PC-3 (cell line): ENCODE measurements at regions not wholly inside any gene's neighbourhood (a gene's known extent, or its start where the extent isn't known, plus 50 kb on each side); places are given as distances from the start of the nearest gene placed in this dataset.

Source experiments
- ATAC-seq: fragments of 200-7000 bp; cut with Tn5 transposase; 2 replicates; pipeline ENCODE4 v1.9.1; 2020; ENCODE audit warnings: mild to moderate bottlenecking, moderate library complexity
- BruUV-seq: library from RNA; stranded (reverse); fragments of 400-500 nt; replicated peaks from 2 replicates; lab custom pipeline; 2021; lab: Mats Ljungman, UMichigan
- CTCF ChIA-PET: fragments of 300-600 bp; sonication (Branson Sonifier 250); formaldehyde crosslinking; loops from one replicate; lab custom pipeline; 2022; ENCODE audit warnings: antibody characterized with exemption; lab: Charles Lee
- POLR2A ChIA-PET: fragments of 300-600 bp; sonication (Branson Sonifier 250); formaldehyde crosslinking; loops from one replicate; lab custom pipeline; 2022; ENCODE audit warnings: antibody characterized with exemption; ENCODE audit not compliant: unreplicated experiment; lab: Charles Lee
- DNase-seq: peaks from one replicate; pipeline ENCODE4 v3.0.0-alpha.2; 2015
- H2AFZ ChIP-seq: fragments of 300-600 bp; sonication (generic); 2 replicates; pipeline ENCODE4 v1.6.0; 2016; ENCODE audit warnings: antibody characterized with exemption, low read length
- H3F3A ChIP-seq: fragments of 300-600 bp; sonication (generic); one replicate; pipeline ENCODE4 v1.6.0; 2017; ENCODE audit warnings: antibody characterized with exemption, low read length, control low read depth, mild to moderate bottlenecking; ENCODE audit not compliant: unreplicated experiment
- H3K27ac ChIP-seq: fragments of 300-600 bp; sonication (generic); 2 replicates; pipeline ENCODE4 v1.5.1; 2016; ENCODE audit warnings: mild to moderate bottlenecking, low read length
- H3K27me3 ChIP-seq: fragments of 300-600 bp; sonication (generic); 2 replicates; pipeline ENCODE4 v1.6.1; 2016; ENCODE audit warnings: low read length, mixed read lengths
- H3K36me3 ChIP-seq: fragments of 300-600 bp; sonication (generic); 2 replicates; pipeline ENCODE4 v1.6.1; 2016; ENCODE audit warnings: low read depth, mixed run types, low read length, mixed read lengths
- H3K4me1 ChIP-seq: fragments of 300-600 bp; sonication (generic); 2 replicates; pipeline ENCODE4 v1.5.1; 2016; ENCODE audit warnings: low read length; ENCODE audit not compliant: insufficient read depth
- H3K4me2 ChIP-seq: fragments of 300-600 bp; sonication (generic); 2 replicates; pipeline ENCODE4 v1.6.0; 2016; ENCODE audit warnings: low read length
- H3K4me3 ChIP-seq: fragments of 300-600 bp; sonication (generic); 2 replicates; pipeline ENCODE4 v1.5.1; 2016; ENCODE audit warnings: mild to moderate bottlenecking, low read length, mixed read lengths
- H3K79me2 ChIP-seq: fragments of 300-600 bp; sonication (generic); 2 replicates; pipeline ENCODE4 v1.6.1; 2017; ENCODE audit warnings: low read length, mixed read lengths
- H3K9ac ChIP-seq: fragments of 300-600 bp; sonication (generic); 2 replicates; pipeline ENCODE4 v1.6.0; 2016; ENCODE audit warnings: mild to moderate bottlenecking, low read length
- H3K9me2 ChIP-seq: fragments of 300-600 bp; sonication (generic); replicated peaks from 2 replicates; pipeline ENCODE4 v1.6.1; 2016; ENCODE audit warnings: mixed run types, low read length, mixed read lengths
- H3K9me3 ChIP-seq: fragments of 300-600 bp; sonication (generic); 2 replicates; pipeline ENCODE4 v1.6.1; 2016; ENCODE audit warnings: low read length, mixed read lengths
- H4K20me1 ChIP-seq: fragments of 300-600 bp; sonication (generic); 2 replicates; pipeline ENCODE4 v1.6.1; 2016; ENCODE audit warnings: low read length, mixed read lengths
- CTCF ChIP-seq: fragments of 300-600 bp; sonication (generic); conservative IDR thresholded peaks from 2 replicates; pipeline ENCODE4 v1.5.1; 2017; ENCODE audit warnings: antibody characterized with exemption, low read depth, mild to moderate bottlenecking, low read length
- EZH2 ChIP-seq: fragments of 300-600 bp; sonication (generic); IDR thresholded peaks from one replicate; pipeline ENCODE4 v1.6.1; 2017; ENCODE audit warnings: antibody characterized with exemption, mild to moderate bottlenecking, low read length; ENCODE audit not compliant: unreplicated experiment
- EZH2phosphoT487 ChIP-seq: fragments of 300-600 bp; sonication (generic); IDR thresholded peaks from 2 replicates; pipeline ENCODE4 v1.6.1; 2018; ENCODE audit warnings: mild to moderate bottlenecking, antibody characterized with exemption, low read length, borderline replicate concordance
- intact Hi-C: fragments of 100-400 bp; cut with micrococcal nuclease; formaldehyde crosslinking; loops from 2 replicates; pipeline ENCODE4 v1.9.0; 2023

- TF ChIP-seq CTCF (no peak), EZH2phosphoT487 (no peak), EZH2 (no peak)
- Histone ChIP-seq H3F3A (peaks cover 34% of the 10 kb centered on the region), H3K79me2 (peaks cover 75% of the 10 kb centered on the region), H3K9me2 (no peaks in the 10 kb centered on the region), H3K4me3 (no peak overlapping the region), H3K4me2 (no peak overlapping the region), H4K20me1 (peaks cover 12% of the 10 kb centered on the region), H3K36me3 (peaks cover 87% of the 10 kb centered on the region), H3K4me1 (peaks cover 43% of the 10 kb centered on the region), H3K27ac (peak overlapping the region; percentile 3; the same call in 1 of the 2 replicates), H3K9ac (no peak overlapping the region), H2AFZ (no peak overlapping the region), H3K9me3 (no peaks in the 10 kb centered on the region), H3K27me3 (no peaks in the 10 kb centered on the region)
- ChIA-PET POLR2A (no interaction called here), CTCF (interaction anchor here (0.6 kb wide), 1 partner anchor 99 kb away, joined by 3 read pairs; no protein-coding TSS in a partner anchor)
- no peak for ATAC-seq
- peak; percentile 7 for DNase-seq
- no TSS peak for BruUV-seq
- intact Hi-C loops = no loop called here
Measured at GRCh38 chr7:130882396-130882795, 148.4 kb upstream of the KLF14 start.

GRCh38 chr7:130883928-130884327, 149.9 kb upstream of the KLF14 start:
- DNase-seq (no peak), ATAC-seq (no peak)
- peaks cover 81% of the 10 kb centered on the region for H3K36me3 ChIP-seq
- H3K79me2 ChIP-seq = peaks cover 85% of the 10 kb centered on the region
- POLR2A ChIA-PET = no interaction called here
- H3K4me3 ChIP-seq = no peak overlapping the region
- CTCF ChIA-PET = interaction anchor here (0.5 kb wide), 1 partner anchor 36 kb away, joined by 8 read pairs; no protein-coding TSS in a partner anchor
- no peaks in the 10 kb centered on the region for H3K9me3 ChIP-seq
- no peaks in the 10 kb centered on the region for H3K27me3 ChIP-seq
- H3K9me2 ChIP-seq = no peaks in the 10 kb centered on the region
- H3K27ac ChIP-seq = peak overlapping the region; percentile 80
- intact Hi-C loops = no loop called here
- TF ChIP-seq EZH2phosphoT487 (no peak), CTCF (no peak), EZH2 (no peak)
- no peak overlapping the region for H3K9ac ChIP-seq
- peaks cover 11% of the 10 kb centered on the region for H4K20me1 ChIP-seq
- no peak overlapping the region for H3K4me2 ChIP-seq
- no peak overlapping the region for H2AFZ ChIP-seq
- peaks cover 49% of the 10 kb centered on the region for H3K4me1 ChIP-seq
- peaks cover 21% of the 10 kb centered on the region for H3F3A ChIP-seq
- no TSS peak for BruUV-seq
